ENCODE measurements at regions not wholly inside any gene's neighbourhood (a gene's known extent, or its start where the extent isn't known, plus 50 kb on each side); places are given as distances from the start of the nearest gene placed in this dataset.

DNA sequence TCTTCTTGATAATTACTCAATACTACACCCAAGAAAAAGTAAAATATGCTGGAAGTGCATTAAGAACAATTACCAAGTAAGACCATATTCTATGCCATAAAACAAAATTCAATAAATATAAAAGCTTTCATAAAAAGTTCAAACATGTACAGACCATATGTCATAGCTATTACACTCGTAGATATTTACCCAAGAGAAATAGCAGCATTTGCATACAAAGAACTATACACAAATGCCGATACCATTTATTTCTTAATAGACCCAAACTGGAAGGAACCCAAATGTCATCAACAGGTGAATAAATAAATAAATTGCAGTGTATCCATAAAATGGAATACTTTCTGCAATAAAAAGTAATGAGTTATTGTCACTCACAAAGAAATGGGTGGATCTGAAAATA lies 78.3 kb upstream of the SLC16A7 start:
- no peaks in the 10 kb centered on the region for H3F3A ChIP-seq (ENCODE audit: insufficient read depth, low read length)
- DNase-seq: no peak
- no peak overlapping the region for H2AFZ ChIP-seq (ENCODE audit: low read length)

DNA sequence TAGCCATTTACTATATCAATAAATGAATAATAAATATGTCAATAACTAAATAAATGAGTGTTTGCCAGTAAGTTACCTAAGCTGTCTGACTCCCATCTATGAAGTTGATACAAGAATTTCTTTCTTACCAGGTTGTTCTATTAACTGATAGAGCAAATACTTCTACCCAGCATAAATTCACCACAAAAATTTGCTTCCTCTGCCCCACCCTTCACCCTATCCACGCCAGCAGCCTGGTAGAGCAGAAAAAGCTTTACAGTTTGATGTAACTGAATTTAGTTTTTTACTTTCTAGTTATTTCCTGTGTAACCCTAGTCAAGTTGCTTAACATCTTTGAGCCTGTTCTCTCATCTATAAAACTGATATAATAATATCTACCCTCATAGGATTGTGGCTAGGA lies 94.9 kb upstream of the SLC16A7 start:
- Histone ChIP-seq H3F3A (ENCODE audit: insufficient read depth, low read length) (0 out of 2 replicates have a peak, but pooled peaks cover 4% of the 10 kb centered on the region), H3K27me3 (replicated peaks; ENCODE audit: insufficient read depth, low read length) (no peaks in the 10 kb centered on the region), H3K36me3 (replicated peaks; ENCODE audit: insufficient read depth, low read length) (no peaks in the 10 kb centered on the region), H3K9me3 (replicated peaks; ENCODE audit: insufficient read depth, low read length) (no peaks in the 10 kb centered on the region), H3K4me1 (ENCODE audit: low read length) (peaks cover 10% of the 10 kb centered on the region), H3K9ac (ENCODE audit: low read length) (no peak overlapping the region), H3K4me2 (ENCODE audit: low read depth, low read length) (no peak overlapping the region), H3K27ac (ENCODE audit: low read length) (no peak overlapping the region), H2AFZ (ENCODE audit: low read length) (no peak overlapping the region), H3K9me2 (replicated peaks; ENCODE audit: insufficient read depth, low read length) (no peaks in the 10 kb centered on the region), H3K4me3 (ENCODE audit: low read length) (no peak overlapping the region), H4K20me1 (ENCODE audit: insufficient read depth, low read length) (no peaks in the 10 kb centered on the region), H3K79me2 (ENCODE audit: low read length) (no peaks in the 10 kb centered on the region)
- no peak for DNase-seq
- no peak for TF ChIP-seq EZH2phosphoT487 (IDR thresholded peaks at IDR 0.05; ENCODE audit: low read length)
- TF ChIP-seq CTCF (IDR thresholded peaks at IDR 0.05; ENCODE audit: low read length): no peak
- TF ChIP-seq EZH2 (optimal IDR thresholded peaks at IDR 0.05; ENCODE audit: low read depth, low read length): no peak

More for the DNA sequence above, 78.3 kb upstream of the SLC16A7 start:
- no peaks in the 10 kb centered on the region for H3K79me2 ChIP-seq (ENCODE audit: low read length)
- H3K9me2 ChIP-seq (replicated peaks; ENCODE audit: insufficient read depth, low read length): no peaks in the 10 kb centered on the region
- no peaks in the 10 kb centered on the region for H3K4me1 ChIP-seq (ENCODE audit: low read length)
- H3K27me3 ChIP-seq (replicated peaks; ENCODE audit: insufficient read depth, low read length): no peaks in the 10 kb centered on the region
- H3K36me3 ChIP-seq (replicated peaks; ENCODE audit: insufficient read depth, low read length): no peaks in the 10 kb centered on the region
- no peak overlapping the region for H3K27ac ChIP-seq (ENCODE audit: low read length)
- no peaks in the 10 kb centered on the region for H3K9me3 ChIP-seq (replicated peaks; ENCODE audit: insufficient read depth, low read length)
- TF ChIP-seq CTCF (IDR thresholded peaks at IDR 0.05; ENCODE audit: low read length) (no peak), EZH2phosphoT487 (IDR thresholded peaks at IDR 0.05; ENCODE audit: low read length) (no peak), EZH2 (optimal IDR thresholded peaks at IDR 0.05; ENCODE audit: low read depth, low read length) (no peak)
- H4K20me1 ChIP-seq (ENCODE audit: insufficient read depth, low read length): no peaks in the 10 kb centered on the region; the same call in 1 of the 2 replicates
- no peak overlapping the region for H3K4me3 ChIP-seq (ENCODE audit: low read length)
- no peak overlapping the region for H3K4me2 ChIP-seq (ENCODE audit: low read depth, low read length)
- H3K9ac ChIP-seq (ENCODE audit: low read length): no peak overlapping the region

DNA sequence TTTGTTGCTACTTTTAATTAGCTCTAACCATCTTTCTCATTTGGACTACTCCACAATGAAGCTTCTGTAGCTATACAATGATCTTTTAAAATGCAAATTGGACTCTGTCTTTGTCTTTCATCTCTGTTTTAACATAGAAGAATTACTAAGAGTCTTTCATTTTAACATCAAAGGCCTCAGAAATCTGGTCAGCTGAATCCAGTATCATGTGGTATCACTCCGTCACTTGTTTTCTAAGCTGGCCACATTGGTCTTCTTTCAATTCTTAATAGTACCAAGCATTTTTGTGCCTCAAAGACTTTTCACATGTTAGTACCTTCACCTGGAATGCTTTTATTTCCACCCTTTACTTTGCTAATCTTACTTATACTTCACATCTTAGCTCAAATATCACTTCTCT lies 95.5 kb upstream of the SLC16A7 start:
- H3K4me3 ChIP-seq (ENCODE audit: low read length): no peak overlapping the region
- H3K27ac ChIP-seq (ENCODE audit: low read length): no peak overlapping the region
- peaks cover 10% of the 10 kb centered on the region for H3K4me1 ChIP-seq (ENCODE audit: low read length)
- no peaks in the 10 kb centered on the region for H4K20me1 ChIP-seq (ENCODE audit: insufficient read depth, low read length)
- peak overlapping the region; percentile 25; the same call in 1 of the 2 replicates for H3K4me2 ChIP-seq (ENCODE audit: low read depth, low read length)
- no peak for DNase-seq
- H3K9me3 ChIP-seq (replicated peaks; ENCODE audit: insufficient read depth, low read length): no peaks in the 10 kb centered on the region
- no peak overlapping the region for H2AFZ ChIP-seq (ENCODE audit: low read length)
- no peak overlapping the region for H3K9ac ChIP-seq (ENCODE audit: low read length)
- TF ChIP-seq EZH2 (optimal IDR thresholded peaks at IDR 0.05; ENCODE audit: low read depth, low read length): no peak
- no peak for TF ChIP-seq CTCF (IDR thresholded peaks at IDR 0.05; ENCODE audit: low read length)
- no peak for TF ChIP-seq EZH2phosphoT487 (IDR thresholded peaks at IDR 0.05; ENCODE audit: low read length)
- H3F3A ChIP-seq (ENCODE audit: insufficient read depth, low read length): 0 out of 2 replicates have a peak, but pooled peaks cover 4% of the 10 kb centered on the region
- no peaks in the 10 kb centered on the region for H3K27me3 ChIP-seq (replicated peaks; ENCODE audit: insufficient read depth, low read length)
- no peaks in the 10 kb centered on the region for H3K79me2 ChIP-seq (ENCODE audit: low read length)
- H3K9me2 ChIP-seq (replicated peaks; ENCODE audit: insufficient read depth, low read length): no peaks in the 10 kb centered on the region
- H3K36me3 ChIP-seq (replicated peaks; ENCODE audit: insufficient read depth, low read length): no peaks in the 10 kb centered on the region

Measured in MM.1S (cell line).